ENCODE measurements at regions not wholly inside any gene's neighbourhood (a gene's known extent, or its start where the extent isn't known, plus 50 kb on each side); places are given as distances from the start of the nearest gene placed in this dataset.

DNA sequence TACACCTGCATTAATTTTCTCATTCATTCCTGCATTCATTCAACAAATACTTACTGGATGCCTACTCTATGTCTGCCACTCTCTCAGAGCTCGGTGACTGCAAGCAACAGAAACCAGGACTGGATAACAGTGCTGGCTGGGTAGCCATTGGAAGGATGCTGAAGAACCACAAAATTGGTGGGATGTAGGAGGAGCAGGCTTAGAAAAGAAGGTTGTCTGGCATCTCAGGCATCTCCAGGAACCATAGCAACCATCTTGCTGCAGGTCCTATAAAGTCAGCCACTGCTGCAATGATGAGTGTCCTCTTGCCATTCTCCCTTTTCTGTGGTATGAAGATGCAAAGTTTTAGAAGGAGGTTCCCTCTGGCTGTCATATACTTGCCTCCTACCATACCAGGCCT is 168.6 kb downstream of the FGF18 start:
- no peak for TF ChIP-seq SPI1 (IDR thresholded peaks at IDR 0.05; ENCODE audit: borderline replicate concordance, low read depth)
- TF ChIP-seq, protein P1, sequence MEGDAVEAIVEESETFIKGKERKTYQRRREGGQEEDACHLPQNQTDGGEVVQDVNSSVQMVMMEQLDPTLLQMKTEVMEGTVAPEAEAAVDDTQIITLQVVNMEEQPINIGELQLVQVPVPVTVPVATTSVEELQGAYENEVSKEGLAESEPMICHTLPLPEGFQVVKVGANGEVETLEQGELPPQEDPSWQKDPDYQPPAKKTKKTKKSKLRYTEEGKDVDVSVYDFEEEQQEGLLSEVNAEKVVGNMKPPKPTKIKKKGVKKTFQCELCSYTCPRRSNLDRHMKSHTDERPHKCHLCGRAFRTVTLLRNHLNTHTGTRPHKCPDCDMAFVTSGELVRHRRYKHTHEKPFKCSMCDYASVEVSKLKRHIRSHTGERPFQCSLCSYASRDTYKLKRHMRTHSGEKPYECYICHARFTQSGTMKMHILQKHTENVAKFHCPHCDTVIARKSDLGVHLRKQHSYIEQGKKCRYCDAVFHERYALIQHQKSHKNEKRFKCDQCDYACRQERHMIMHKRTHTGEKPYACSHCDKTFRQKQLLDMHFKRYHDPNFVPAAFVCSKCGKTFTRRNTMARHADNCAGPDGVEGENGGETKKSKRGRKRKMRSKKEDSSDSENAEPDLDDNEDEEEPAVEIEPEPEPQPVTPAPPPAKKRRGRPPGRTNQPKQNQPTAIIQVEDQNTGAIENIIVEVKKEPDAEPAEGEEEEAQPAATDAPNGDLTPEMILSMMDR (IDR thresholded peaks at IDR 0.05; ENCODE audit: insufficient read depth, low read length) = no peak

Measured in HL-60 (cell line).